ENCODE measurements at regions not wholly inside any gene's neighbourhood (a gene's known extent, or its start where the extent isn't known, plus 50 kb on each side); places are given as distances from the start of the nearest gene placed in this dataset.

- H3K4me3 ChIP-seq (ENCODE audit: low read depth, low read length): no peak overlapping the region
- no peak for TF ChIP-seq CTCF (IDR thresholded peaks at IDR 0.05; ENCODE audit: borderline replicate concordance, insufficient read depth, low read depth, low read length)
Measured at GRCh38 chr6:9095137-9095536, 659.8 kb upstream of the SLC35B3 start.

GRCh38 chr6:9089724-9090123 is 654.4 kb upstream of the SLC35B3 start:
- H3K4me3 ChIP-seq (ENCODE audit: low read depth, low read length): no peak overlapping the region
- no peak for TF ChIP-seq CTCF (IDR thresholded peaks at IDR 0.05; ENCODE audit: borderline replicate concordance, insufficient read depth, low read depth, low read length)

GRCh38 chr6:9087470-9087869 is 652.1 kb upstream of the SLC35B3 start:
- no peak overlapping the region for H3K4me3 ChIP-seq (ENCODE audit: low read depth, low read length)
- TF ChIP-seq CTCF (IDR thresholded peaks at IDR 0.05; ENCODE audit: borderline replicate concordance, insufficient read depth, low read depth, low read length): no peak

- TF ChIP-seq CTCF (IDR thresholded peaks at IDR 0.05; ENCODE audit: borderline replicate concordance, insufficient read depth, low read depth, low read length): no peak
Measured at GRCh38 chr6:9086331-9086730, 651.0 kb upstream of the SLC35B3 start.

GRCh38 chr6:9085709-9086070 is 650.3 kb upstream of the SLC35B3 start:
- TF ChIP-seq CTCF (IDR thresholded peaks at IDR 0.05; ENCODE audit: borderline replicate concordance, insufficient read depth, low read depth, low read length): no peak
- H3K4me3 ChIP-seq (ENCODE audit: low read depth, low read length): no peak overlapping the region

More at GRCh38 chr6:9086331-9086730, 651.0 kb upstream of the SLC35B3 start:
- H3K4me3 ChIP-seq (ENCODE audit: low read depth, low read length): no peak overlapping the region

GRCh38 chr6:9085054-9085708 is 649.8 kb upstream of the SLC35B3 start:
- TF ChIP-seq CTCF (IDR thresholded peaks at IDR 0.05; ENCODE audit: borderline replicate concordance, insufficient read depth, low read depth, low read length): no peak
- no peak overlapping the region for H3K4me3 ChIP-seq (ENCODE audit: low read depth, low read length)

- TF ChIP-seq CTCF (IDR thresholded peaks at IDR 0.05; ENCODE audit: borderline replicate concordance, insufficient read depth, low read depth, low read length): no peak
- no peak overlapping the region for H3K4me3 ChIP-seq (ENCODE audit: low read depth, low read length)
Measured at GRCh38 chr6:9083108-9083507, 647.8 kb upstream of the SLC35B3 start.
